Osteoblast (primary cell): ENCODE measurements at regions not wholly inside any gene's neighbourhood (a gene's known extent, or its start where the extent isn't known, plus 50 kb on each side); places are given as distances from the start of the nearest gene placed in this dataset.

Source experiments
- DNase-seq: peaks from one replicate; pipeline ENCODE4 v3.0.0; 2011; ENCODE audit warnings: low spot score, mixed read lengths; ENCODE audit not compliant: insufficient read length; ENCODE audit errors: missing footprints
- H2AFZ ChIP-seq: 2 replicates; pipeline ENCODE4 v1.6.0; 2011; ENCODE audit warnings: mild to moderate bottlenecking, low read length
- H3K27ac ChIP-seq: 2 replicates; pipeline ENCODE4 v1.5.1; 2011; ENCODE audit warnings: mild to moderate bottlenecking, low read depth, low read length, moderate library complexity
- H3K27me3 ChIP-seq: 2 replicates; pipeline ENCODE4 v1.6.0; 2012; ENCODE audit warnings: mild to moderate bottlenecking, control low read depth, inconsistent platforms, low read length, moderate library complexity; ENCODE audit not compliant: insufficient read depth
- H3K36me3 ChIP-seq: 2 replicates; pipeline ENCODE4 v1.5.1; 2011; ENCODE audit warnings: mild to moderate bottlenecking, low read length, control low read depth, moderate library complexity; ENCODE audit not compliant: insufficient read depth
- H3K4me1 ChIP-seq: 2 replicates; pipeline ENCODE4 v1.5.1; 2011; ENCODE audit warnings: mild to moderate bottlenecking, low read length, control low read depth, moderate library complexity; ENCODE audit not compliant: insufficient read depth
- H3K4me2 ChIP-seq: 2 replicates; pipeline ENCODE4 v1.6.0; 2011; ENCODE audit warnings: mild to moderate bottlenecking, low read length; ENCODE audit not compliant: insufficient read depth
- H3K4me3 ChIP-seq: fragments of 200-600 bp; sonication (generic); 3 replicates; pipeline ENCODE4 v1.5.1; 2012; ENCODE audit warnings: mild to moderate bottlenecking, low read length, inconsistent platforms; ENCODE audit not compliant: insufficient read depth
- H3K79me2 ChIP-seq: 2 replicates; pipeline ENCODE4 v1.6.0; 2012; ENCODE audit warnings: mild to moderate bottlenecking, low read length, control low read depth, inconsistent platforms; ENCODE audit not compliant: insufficient read depth
- H3K9me3 ChIP-seq: 2 replicates; pipeline ENCODE4 v1.5.1; 2011; ENCODE audit warnings: low read depth, low read length, control low read depth
- H4K20me1 ChIP-seq: 2 replicates; pipeline ENCODE4 v1.6.0; 2012; ENCODE audit warnings: mild to moderate bottlenecking, low read length, control low read depth; ENCODE audit not compliant: insufficient read depth
- TF ChIP-seq, protein P1 (sequence below): IDR thresholded peaks from 2 replicates; pipeline ENCODE4 v1.5.1; 2011; ENCODE audit warnings: mild to moderate bottlenecking, low read depth, low read length, moderate library complexity; ENCODE audit errors: extremely low read depth

DNA sequence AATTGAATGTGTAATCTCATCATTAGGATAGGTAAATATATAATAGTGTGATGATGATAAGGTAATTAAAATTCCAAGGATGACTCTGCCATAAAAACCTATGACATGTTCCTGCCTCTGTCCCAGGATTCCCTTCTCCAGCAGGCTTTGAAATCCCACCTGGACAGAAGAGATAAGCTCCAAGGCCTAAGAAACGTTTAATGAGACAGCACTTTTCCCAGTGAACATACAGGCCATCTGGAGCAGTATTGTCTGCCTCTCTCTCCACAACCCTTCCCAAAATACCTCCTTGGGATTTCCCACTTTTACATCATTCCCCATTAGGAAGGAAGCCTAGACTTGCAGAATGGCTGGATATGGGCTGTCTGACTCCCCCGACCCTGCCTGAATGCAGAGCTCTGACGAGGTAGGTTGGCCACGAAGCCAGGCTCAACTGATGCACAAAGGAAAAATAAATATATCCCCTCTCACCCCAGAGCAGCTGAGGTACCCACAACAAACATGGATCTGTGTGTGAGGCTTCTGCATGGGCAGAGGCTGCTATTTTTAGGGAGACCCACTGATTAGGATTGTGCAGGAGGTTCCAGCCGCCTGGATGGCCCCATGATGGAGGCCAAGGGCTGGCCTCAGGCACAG lies 71.0 kb downstream of the TMPRSS5 start:
- Histone ChIP-seq H4K20me1 (no peaks in the 10 kb centered on the region), H3K36me3 (no peaks in the 10 kb centered on the region), H2AFZ (no peak overlapping the region), H3K4me2 (no peak overlapping the region), H3K27ac (no peak overlapping the region), H3K27me3 (no peaks in the 10 kb centered on the region), H3K9me3 (no peaks in the 10 kb centered on the region), H3K4me1 (peaks cover 17% of the 10 kb centered on the region), H3K4me3 (no peak overlapping the region), H3K79me2 (no peaks in the 10 kb centered on the region)
- TF ChIP-seq, protein P1, sequence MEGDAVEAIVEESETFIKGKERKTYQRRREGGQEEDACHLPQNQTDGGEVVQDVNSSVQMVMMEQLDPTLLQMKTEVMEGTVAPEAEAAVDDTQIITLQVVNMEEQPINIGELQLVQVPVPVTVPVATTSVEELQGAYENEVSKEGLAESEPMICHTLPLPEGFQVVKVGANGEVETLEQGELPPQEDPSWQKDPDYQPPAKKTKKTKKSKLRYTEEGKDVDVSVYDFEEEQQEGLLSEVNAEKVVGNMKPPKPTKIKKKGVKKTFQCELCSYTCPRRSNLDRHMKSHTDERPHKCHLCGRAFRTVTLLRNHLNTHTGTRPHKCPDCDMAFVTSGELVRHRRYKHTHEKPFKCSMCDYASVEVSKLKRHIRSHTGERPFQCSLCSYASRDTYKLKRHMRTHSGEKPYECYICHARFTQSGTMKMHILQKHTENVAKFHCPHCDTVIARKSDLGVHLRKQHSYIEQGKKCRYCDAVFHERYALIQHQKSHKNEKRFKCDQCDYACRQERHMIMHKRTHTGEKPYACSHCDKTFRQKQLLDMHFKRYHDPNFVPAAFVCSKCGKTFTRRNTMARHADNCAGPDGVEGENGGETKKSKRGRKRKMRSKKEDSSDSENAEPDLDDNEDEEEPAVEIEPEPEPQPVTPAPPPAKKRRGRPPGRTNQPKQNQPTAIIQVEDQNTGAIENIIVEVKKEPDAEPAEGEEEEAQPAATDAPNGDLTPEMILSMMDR: no peak
- DNase-seq: no peak

DNA sequence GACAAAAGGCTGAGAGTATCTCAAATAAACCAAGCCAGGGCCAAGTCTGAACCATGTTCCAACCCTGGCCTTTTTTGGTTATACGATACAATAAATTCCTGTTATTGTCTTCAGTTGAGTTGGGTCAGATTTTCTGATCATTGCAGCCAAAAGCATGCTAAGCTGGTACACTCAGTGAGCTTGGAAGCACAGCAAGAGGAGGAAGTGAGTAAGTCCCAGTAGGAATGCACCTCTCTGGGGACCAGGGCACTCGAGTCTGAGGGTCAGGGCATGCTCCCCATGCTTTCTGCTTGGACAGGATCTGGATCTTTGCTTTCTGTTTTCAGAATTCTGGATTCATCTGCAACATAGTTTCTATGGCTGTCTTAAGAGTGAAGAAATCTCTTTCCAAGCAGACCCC lies 73.1 kb downstream of the TMPRSS5 start:
- peak; percentile 92 for DNase-seq
- H3K4me2 ChIP-seq: peak overlapping the region; percentile 13
- H3K4me1 ChIP-seq: peaks cover 17% of the 10 kb centered on the region
- no peaks in the 10 kb centered on the region for H3K9me3 ChIP-seq
- H3K4me3 ChIP-seq: no peak overlapping the region
- no peaks in the 10 kb centered on the region for H3K79me2 ChIP-seq
- peak overlapping the region; percentile 64 for H2AFZ ChIP-seq
- H3K36me3 ChIP-seq: no peaks in the 10 kb centered on the region
- no peaks in the 10 kb centered on the region for H4K20me1 ChIP-seq
- TF ChIP-seq, protein P1: no peak
- H3K27ac ChIP-seq: peak overlapping the region; percentile 62
- no peaks in the 10 kb centered on the region for H3K27me3 ChIP-seq

DNA sequence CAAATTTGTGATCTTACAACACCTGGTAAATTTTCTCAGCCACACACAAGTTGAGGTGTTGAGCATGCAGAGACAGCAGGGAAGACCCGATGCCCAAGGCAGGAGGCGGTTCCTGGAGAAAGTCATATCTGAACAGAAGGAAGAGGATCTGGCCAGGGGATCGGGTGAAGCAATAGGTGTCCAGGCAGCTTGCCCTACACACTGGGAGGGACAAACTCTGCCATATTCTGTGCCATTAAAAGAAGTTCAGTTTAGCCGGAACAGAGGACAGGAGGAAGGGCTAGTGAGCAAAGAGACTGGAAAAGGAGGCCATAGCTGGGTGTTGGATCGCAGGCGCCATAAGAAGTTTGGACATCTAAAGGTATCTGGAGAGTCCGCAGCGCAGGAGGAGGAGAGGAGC lies 76.5 kb downstream of the TMPRSS5 start:
- no peak for DNase-seq
- Histone ChIP-seq H3K4me1 (peaks cover 22% of the 10 kb centered on the region), H3K4me3 (no peak overlapping the region), H4K20me1 (no peaks in the 10 kb centered on the region), H3K9me3 (no peaks in the 10 kb centered on the region), H3K27me3 (no peaks in the 10 kb centered on the region), H3K27ac (no peak overlapping the region), H3K79me2 (no peaks in the 10 kb centered on the region), H3K36me3 (no peaks in the 10 kb centered on the region), H2AFZ (no peak overlapping the region), H3K4me2 (no peak overlapping the region)
- TF ChIP-seq, protein P1: no peak

DNA sequence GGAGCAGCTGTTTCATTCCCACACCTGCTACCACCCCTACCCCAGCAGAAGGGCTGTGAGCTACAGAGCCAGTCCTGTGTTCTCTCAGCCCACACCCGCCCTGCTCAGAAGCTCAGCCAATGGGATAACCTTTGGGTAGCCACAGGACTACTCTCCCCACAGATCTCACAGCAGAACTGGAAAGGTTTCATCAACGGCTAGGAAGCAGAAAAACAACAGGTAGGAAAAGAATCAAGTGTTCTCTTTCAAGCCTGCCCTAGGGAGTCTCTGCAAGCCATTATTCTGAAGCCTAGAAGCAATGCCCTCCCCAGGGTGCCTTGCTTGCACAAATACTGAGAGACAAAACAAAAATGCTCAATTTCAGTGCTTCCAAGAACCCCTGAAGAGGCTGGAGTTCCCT lies 77.2 kb downstream of the TMPRSS5 start:
- Histone ChIP-seq H3K4me3 (no peak overlapping the region), H4K20me1 (no peaks in the 10 kb centered on the region), H2AFZ (no peak overlapping the region), H3K27me3 (no peaks in the 10 kb centered on the region), H3K36me3 (no peaks in the 10 kb centered on the region), H3K9me3 (no peaks in the 10 kb centered on the region), H3K4me2 (no peak overlapping the region), H3K27ac (no peak overlapping the region), H3K4me1 (peaks cover 22% of the 10 kb centered on the region), H3K79me2 (no peaks in the 10 kb centered on the region)
- TF ChIP-seq, protein P1: no peak
- DNase-seq: no peak
